HCT116 (cell line): ENCODE measurements at regions not wholly inside any gene's neighbourhood (a gene's known extent, or its start where the extent isn't known, plus 50 kb on each side); places are given as distances from the start of the nearest gene placed in this dataset.

Experiments used
- ATAC-seq: fragments of 200-7000 bp; cut with Tn5 transposase; 2 replicates; pipeline ENCODE4 v1.9.1; 2020; ENCODE audit warnings: mild to moderate bottlenecking, moderate library complexity
- BruUV-seq: library from RNA; stranded (reverse); fragments of 400-500 nt; replicated peaks from 2 replicates; lab custom pipeline; 2021; lab: Mats Ljungman, UMichigan
- CTCF ChIA-PET: fragments of 300-600 bp; sonication (Branson Sonifier 250); formaldehyde crosslinking; loops from one replicate; lab custom pipeline; 2021; ENCODE audit warnings: antibody characterized with exemption; lab: Charles Lee
- POLR2A ChIA-PET: fragments of 300-600, 350-600 bp; sonication (Branson Sonifier 250); formaldehyde crosslinking; loops from one replicate; lab custom pipeline; 2021; ENCODE audit warnings: antibody characterized with exemption; lab: Charles Lee
- RAD21 ChIA-PET, 2 experiments: fragments of 300-600 bp; sonication (Branson Sonifier 250); formaldehyde crosslinking; loops; one replicate each; lab custom pipeline; 2023; ENCODE audit warnings: low total read pairs in 2 of 2; ENCODE audit not compliant: uncharacterized antibody in 2 of 2, unreplicated experiment in 2 of 2, low non-redundant PET in 1 of 2; lab: Charles Lee
- DNase-seq: peaks from one replicate; pipeline ENCODE4 v3.0.0-alpha.2; 2010; ENCODE audit warnings: low read depth, low spot score
- H2AFZ ChIP-seq: fragments of 200-600 bp; shearing (Covaris generic), sonication (generic); 2 replicates; pipeline ENCODE4 v1.6.1; 2017; ENCODE audit warnings: low read depth, mixed run types, mixed read lengths, antibody characterized with exemption, low read length; ENCODE audit not compliant: poor library complexity, severe bottlenecking
- H3K27ac ChIP-seq: 2 replicates; pipeline ENCODE4 v1.5.1; 2012; ENCODE audit warnings: low read depth, low read length
- H3K27me3 ChIP-seq: fragments of 200-600 bp; sonication (generic); 2 replicates; pipeline ENCODE4 v1.6.1; 2016; ENCODE audit warnings: mixed run types, low read length, mixed read lengths; ENCODE audit not compliant: insufficient read depth
- H3K36me3 ChIP-seq, 2 experiments: fragments of 200-500 bp in 1 of 2; fragments of 200-600 bp in 1 of 2; sonication (Bioruptor generic) in 1 of 2; sonication (generic) in 1 of 2; 2 replicates each; pipeline versions ENCODE4 v1.5.1 to v1.6.1; 2014 to 2016; ENCODE audit warnings: low read length in 2 of 2, inconsistent platforms in 1 of 2, mixed read lengths in 1 of 2, mixed run types in 1 of 2; ENCODE audit not compliant: insufficient read depth in 2 of 2, control insufficient read depth in 1 of 2
- H3K4me1 ChIP-seq, 2 experiments: fragments of 200-600 bp in 1 of 2; sonication (generic) in 1 of 2; 2 replicates each; pipeline versions ENCODE4 v1.5.1 to v1.6.1; 2012 to 2017; ENCODE audit warnings: low read length in 2 of 2, inconsistent platforms in 1 of 2, mild to moderate bottlenecking in 1 of 2, mixed read lengths in 1 of 2, mixed run types in 1 of 2, moderate library complexity in 1 of 2; ENCODE audit not compliant: insufficient read depth in 2 of 2, control insufficient read depth in 1 of 2
- H3K4me2 ChIP-seq: fragments of 200-600 bp; sonication (generic); 2 replicates; pipeline ENCODE4 v1.6.1; 2017; ENCODE audit warnings: mixed run types, low read length, mixed read lengths
- H3K4me3 ChIP-seq, 2 experiments: fragments of 200-600 bp in 1 of 2; sonication (generic) in 1 of 2; replicated peaks in 1 of 2; 2 replicates each; pipeline ENCODE4 v1.5.1; 2011 to 2016; ENCODE audit warnings: low read length in 2 of 2, control low read depth in 1 of 2, low read depth in 1 of 2, mild to moderate bottlenecking in 1 of 2, mixed read lengths in 1 of 2, mixed run types in 1 of 2
- H3K79me2 ChIP-seq: fragments of 200-600 bp; sonication (generic); 2 replicates; pipeline ENCODE4 v1.6.1; 2017; ENCODE audit warnings: mild to moderate bottlenecking, mixed run types, low read length, moderate library complexity, mixed read lengths; ENCODE audit not compliant: insufficient read depth
- H3K9ac ChIP-seq: fragments of 200-600 bp; sonication (generic); 2 replicates; pipeline ENCODE4 v1.6.1; 2016; ENCODE audit warnings: low read length, mixed read lengths
- H3K9me2 ChIP-seq: fragments of 200-600 bp; sonication (generic), shearing (Covaris generic); 2 replicates; pipeline ENCODE4 v1.6.1; 2017; ENCODE audit warnings: mixed run types, mild to moderate bottlenecking, moderate library complexity; ENCODE audit not compliant: insufficient read depth
- H3K9me3 ChIP-seq, 2 experiments: fragments of 200-500 bp in 1 of 2; fragments of 200-600 bp in 1 of 2; sonication (Bioruptor generic) in 1 of 2; sonication (generic) in 1 of 2; 2 replicates each; pipeline ENCODE4 v1.6.1; 2014 to 2017; ENCODE audit warnings: low read length in 2 of 2, mixed read lengths in 2 of 2, inconsistent platforms in 1 of 2, low read depth in 1 of 2, mild to moderate bottlenecking in 1 of 2, mixed run types in 1 of 2, moderate library complexity in 1 of 2; ENCODE audit not compliant: control insufficient read depth in 1 of 2, insufficient read depth in 1 of 2
- H4K20me1 ChIP-seq: fragments of 200-600 bp; sonication (generic), shearing (Covaris generic); 2 replicates; pipeline ENCODE4 v1.6.1; 2017; ENCODE audit warnings: mixed run types, mild to moderate bottlenecking, moderate library complexity; ENCODE audit not compliant: insufficient read depth
- CEBPB ChIP-seq: IDR thresholded peaks from 2 replicates; pipeline ENCODE4 v1.6.1; 2012; ENCODE audit warnings: low read depth
- ELF1 ChIP-seq: IDR thresholded peaks from 2 replicates; pipeline ENCODE4 v1.6.1; 2012; ENCODE audit warnings: low read depth, borderline replicate concordance
- EZH2phosphoT487 ChIP-seq: fragments of 200-600 bp; IDR thresholded peaks from 2 replicates; pipeline ENCODE4 v1.6.1; 2018; ENCODE audit warnings: antibody characterized with exemption, borderline replicate concordance
- FOSL1 ChIP-seq: IDR thresholded peaks from 2 replicates; pipeline ENCODE4 v1.6.1; 2012; ENCODE audit warnings: low read depth
- JUND ChIP-seq: IDR thresholded peaks from 2 replicates; pipeline ENCODE4 v1.6.1; 2012
- MAX ChIP-seq: IDR thresholded peaks from 2 replicates; pipeline ENCODE4 v1.6.1; 2012
- POLR2A ChIP-seq: IDR thresholded peaks from 2 replicates; pipeline ENCODE4 v1.7.0; 2011; ENCODE audit warnings: borderline replicate concordance; ENCODE audit not compliant: insufficient read depth, insufficient read length; ENCODE audit errors: extremely low read depth
- POLR2AphosphoS5 ChIP-seq: IDR thresholded peaks from 2 replicates; pipeline ENCODE4 v1.6.1; 2011; ENCODE audit warnings: mild to moderate bottlenecking, low read depth, low read length, moderate library complexity
- REST ChIP-seq: IDR thresholded peaks from 2 replicates; pipeline ENCODE4 v1.6.1; 2012; ENCODE audit warnings: low read depth
- SIN3A ChIP-seq: IDR thresholded peaks from 2 replicates; pipeline ENCODE4 v1.6.1; 2012; ENCODE audit warnings: low read depth
- SP1 ChIP-seq: IDR thresholded peaks from 2 replicates; pipeline ENCODE4 v1.6.1; 2012; ENCODE audit warnings: low read depth
- TCF7L2 ChIP-seq: IDR thresholded peaks from 2 replicates; pipeline ENCODE4 v1.7.0; 2011; ENCODE audit warnings: borderline replicate concordance, inconsistent platforms; ENCODE audit not compliant: insufficient read depth, insufficient read length; ENCODE audit errors: extremely low read depth
- YY1 ChIP-seq: IDR thresholded peaks from 2 replicates; pipeline ENCODE4 v1.6.1; 2011; ENCODE audit warnings: low read length, low read depth, moderate library complexity, mild to moderate bottlenecking; ENCODE audit not compliant: insufficient replicate concordance; ENCODE audit errors: extremely low read depth
- intact Hi-C: fragments of 100-400 bp; cut with micrococcal nuclease; formaldehyde crosslinking; loops from 2 replicates; pipeline ENCODE4 v1.10.0; 2022
- TF ChIP-seq, protein P1 (sequence below): IDR thresholded peaks from 2 replicates; pipeline ENCODE4 v1.6.1; 2011; ENCODE audit warnings: mild to moderate bottlenecking, low read length, moderate library complexity; ENCODE audit not compliant: insufficient replicate concordance; ENCODE audit errors: extremely low read depth
- TF ChIP-seq, protein P2 (sequence below): IDR thresholded peaks from 2 replicates; pipeline ENCODE4 v1.6.1; 2012

GRCh38 chr1:232484856-232485255 is 145.1 kb downstream of the SIPA1L2 start:
- no peak overlapping the region for H3K4me3 ChIP-seq
- no peaks in the 10 kb centered on the region for H3K36me3 ChIP-seq
- H3K79me2 ChIP-seq, result no peaks in the 10 kb centered on the region
- no peak overlapping the region for H3K27ac ChIP-seq
- no TSS peak for BruUV-seq
- H2AFZ ChIP-seq, result no peak overlapping the region
- no peaks in the 10 kb centered on the region for H4K20me1 ChIP-seq
- no peak for ATAC-seq
- POLR2A ChIA-PET, result no interaction called here
- no peak for DNase-seq
- H3K4me2 ChIP-seq, result no peak overlapping the region
- TF ChIP-seq FOSL1 (no peak), CEBPB (no peak), SP1 (no peak), YY1 (no peak), POLR2AphosphoS5 (no peak), JUND (no peak), TCF7L2 (no peak), EZH2phosphoT487 (no peak), POLR2A (no peak), REST (no peak), ELF1 (no peak), SIN3A (no peak), MAX (no peak)
- TF ChIP-seq, protein P1, sequence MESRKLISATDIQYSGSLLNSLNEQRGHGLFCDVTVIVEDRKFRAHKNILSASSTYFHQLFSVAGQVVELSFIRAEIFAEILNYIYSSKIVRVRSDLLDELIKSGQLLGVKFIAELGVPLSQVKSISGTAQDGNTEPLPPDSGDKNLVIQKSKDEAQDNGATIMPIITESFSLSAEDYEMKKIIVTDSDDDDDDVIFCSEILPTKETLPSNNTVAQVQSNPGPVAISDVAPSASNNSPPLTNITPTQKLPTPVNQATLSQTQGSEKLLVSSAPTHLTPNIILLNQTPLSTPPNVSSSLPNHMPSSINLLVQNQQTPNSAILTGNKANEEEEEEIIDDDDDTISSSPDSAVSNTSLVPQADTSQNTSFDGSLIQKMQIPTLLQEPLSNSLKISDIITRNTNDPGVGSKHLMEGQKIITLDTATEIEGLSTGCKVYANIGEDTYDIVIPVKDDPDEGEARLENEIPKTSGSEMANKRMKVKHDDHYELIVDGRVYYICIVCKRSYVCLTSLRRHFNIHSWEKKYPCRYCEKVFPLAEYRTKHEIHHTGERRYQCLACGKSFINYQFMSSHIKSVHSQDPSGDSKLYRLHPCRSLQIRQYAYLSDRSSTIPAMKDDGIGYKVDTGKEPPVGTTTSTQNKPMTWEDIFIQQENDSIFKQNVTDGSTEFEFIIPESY, result no peak
- TF ChIP-seq, protein P2, sequence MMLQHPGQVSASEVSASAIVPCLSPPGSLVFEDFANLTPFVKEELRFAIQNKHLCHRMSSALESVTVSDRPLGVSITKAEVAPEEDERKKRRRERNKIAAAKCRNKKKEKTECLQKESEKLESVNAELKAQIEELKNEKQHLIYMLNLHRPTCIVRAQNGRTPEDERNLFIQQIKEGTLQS, result no peak
- H3K9me2 ChIP-seq, result no peaks in the 10 kb centered on the region
- RAD21 ChIA-PET, result no interaction called here
- H3K27me3 ChIP-seq, result no peaks in the 10 kb centered on the region
- H3K9ac ChIP-seq, result no peak overlapping the region
- H3K4me1 ChIP-seq, result no peaks in the 10 kb centered on the region
- CTCF ChIA-PET, result no interaction called here
- intact Hi-C loops, result no loop called here
- H3K9me3 ChIP-seq, result no peaks in the 10 kb centered on the region
